Retinal pigment epithelial cell (primary cell): ENCODE measurements at regions not wholly inside any gene's neighbourhood (a gene's known extent, or its start where the extent isn't known, plus 50 kb on each side); places are given as distances from the start of the nearest gene placed in this dataset.

ENCODE experiments used
- DNase-seq: peaks from one replicate; pipeline ENCODE4 v3.0.0-alpha.2; 2010; ENCODE audit warnings: low read depth
- H3K4me3 ChIP-seq: 2 replicates; pipeline ENCODE4 v1.5.1; 2011; ENCODE audit warnings: mild to moderate bottlenecking, low read length, control low read depth, moderate library complexity
- TF ChIP-seq, protein P1 (sequence below): conservative IDR thresholded peaks from 2 replicates; pipeline ENCODE4 v1.5.1; 2011; ENCODE audit warnings: low read depth, low read length, control low read depth, inconsistent platforms

DNA sequence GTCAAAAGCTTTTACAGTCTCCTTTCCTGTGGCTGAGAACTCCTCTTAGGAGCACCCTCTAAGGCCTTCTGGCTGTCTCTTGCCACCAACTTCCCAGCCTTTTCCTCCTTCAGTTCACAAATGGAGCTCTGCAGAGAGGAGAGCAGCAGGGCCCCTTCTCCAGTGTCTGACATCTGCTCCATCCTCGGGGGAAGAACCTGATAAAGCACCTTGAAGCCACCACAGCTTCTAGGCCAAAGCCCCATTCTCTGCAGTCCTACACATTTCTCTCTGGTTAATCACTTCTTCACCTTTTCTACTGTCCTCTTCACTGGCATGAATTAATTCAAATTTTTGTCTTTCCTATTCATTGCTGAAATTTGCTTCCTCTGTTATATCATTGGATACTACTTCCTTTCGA, 378.1 kb upstream of the POU3F1 start:
- H3K4me3 ChIP-seq = no peak overlapping the region
- DNase-seq = no peak
- TF ChIP-seq, protein P1, sequence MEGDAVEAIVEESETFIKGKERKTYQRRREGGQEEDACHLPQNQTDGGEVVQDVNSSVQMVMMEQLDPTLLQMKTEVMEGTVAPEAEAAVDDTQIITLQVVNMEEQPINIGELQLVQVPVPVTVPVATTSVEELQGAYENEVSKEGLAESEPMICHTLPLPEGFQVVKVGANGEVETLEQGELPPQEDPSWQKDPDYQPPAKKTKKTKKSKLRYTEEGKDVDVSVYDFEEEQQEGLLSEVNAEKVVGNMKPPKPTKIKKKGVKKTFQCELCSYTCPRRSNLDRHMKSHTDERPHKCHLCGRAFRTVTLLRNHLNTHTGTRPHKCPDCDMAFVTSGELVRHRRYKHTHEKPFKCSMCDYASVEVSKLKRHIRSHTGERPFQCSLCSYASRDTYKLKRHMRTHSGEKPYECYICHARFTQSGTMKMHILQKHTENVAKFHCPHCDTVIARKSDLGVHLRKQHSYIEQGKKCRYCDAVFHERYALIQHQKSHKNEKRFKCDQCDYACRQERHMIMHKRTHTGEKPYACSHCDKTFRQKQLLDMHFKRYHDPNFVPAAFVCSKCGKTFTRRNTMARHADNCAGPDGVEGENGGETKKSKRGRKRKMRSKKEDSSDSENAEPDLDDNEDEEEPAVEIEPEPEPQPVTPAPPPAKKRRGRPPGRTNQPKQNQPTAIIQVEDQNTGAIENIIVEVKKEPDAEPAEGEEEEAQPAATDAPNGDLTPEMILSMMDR = no peak

DNA sequence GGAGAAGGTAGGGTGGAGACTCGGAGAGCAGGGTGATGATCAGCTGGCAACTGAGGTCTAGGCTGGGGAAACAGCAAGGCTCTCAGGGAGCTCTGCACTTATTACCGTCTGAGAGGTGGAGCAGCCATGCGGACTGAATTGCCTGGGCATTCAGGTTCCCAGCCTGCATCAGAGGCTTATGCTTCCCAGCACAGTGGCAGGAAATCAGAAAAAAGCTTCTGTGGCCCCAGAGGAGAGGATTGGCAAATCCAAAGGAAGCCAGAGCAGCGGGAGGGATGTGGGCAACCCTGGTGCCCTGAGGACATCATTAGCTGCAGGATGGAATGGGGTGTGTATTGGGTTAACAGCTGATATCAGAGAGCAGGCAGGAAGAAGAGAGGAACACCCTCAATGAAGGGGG, 374.1 kb upstream of the POU3F1 start:
- no peak overlapping the region for H3K4me3 ChIP-seq
- no peak for DNase-seq
- TF ChIP-seq, protein P1 = no peak

DNA sequence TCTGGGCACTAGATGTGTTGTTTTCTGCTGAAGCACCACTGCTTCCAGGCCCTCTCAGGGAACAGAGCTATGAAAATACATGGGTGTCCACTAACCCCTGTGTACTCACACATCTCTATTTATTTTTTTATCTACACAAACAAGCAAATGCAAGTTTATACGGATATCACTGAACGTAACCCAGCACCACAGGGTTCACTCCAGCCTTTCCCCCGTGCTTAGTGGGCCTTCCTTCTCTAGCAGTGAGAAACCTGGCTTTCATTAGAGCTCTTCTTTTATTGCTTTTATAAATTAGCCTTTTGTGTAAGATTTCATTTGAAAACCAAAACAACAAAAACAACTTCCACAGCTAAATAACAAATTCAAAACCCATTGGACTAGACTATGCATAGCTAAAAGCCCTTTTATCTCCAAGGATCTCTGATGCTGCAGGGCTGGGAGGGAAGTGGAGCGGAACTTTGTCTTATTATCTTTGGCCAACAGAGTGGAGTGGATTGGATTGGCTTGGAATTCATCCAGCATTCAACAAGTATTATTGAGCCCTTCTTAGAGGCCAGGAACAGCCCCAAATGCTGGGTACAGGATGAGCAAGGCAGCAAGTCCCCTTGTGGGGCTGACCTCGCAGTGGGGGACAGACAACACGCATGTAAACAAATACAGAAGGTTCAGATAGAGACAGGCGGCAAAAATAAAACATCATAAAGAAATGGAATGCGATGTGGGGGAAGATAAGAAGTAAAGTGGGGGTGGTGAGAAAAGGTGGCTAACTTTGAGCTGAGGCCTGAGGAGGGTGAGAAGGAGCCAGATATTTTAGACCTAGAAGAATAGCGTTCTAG, 371.8 kb upstream of the POU3F1 start:
- no peak for DNase-seq
- TF ChIP-seq, protein P1 = no peak
- H3K4me3 ChIP-seq = no peak overlapping the region

DNA sequence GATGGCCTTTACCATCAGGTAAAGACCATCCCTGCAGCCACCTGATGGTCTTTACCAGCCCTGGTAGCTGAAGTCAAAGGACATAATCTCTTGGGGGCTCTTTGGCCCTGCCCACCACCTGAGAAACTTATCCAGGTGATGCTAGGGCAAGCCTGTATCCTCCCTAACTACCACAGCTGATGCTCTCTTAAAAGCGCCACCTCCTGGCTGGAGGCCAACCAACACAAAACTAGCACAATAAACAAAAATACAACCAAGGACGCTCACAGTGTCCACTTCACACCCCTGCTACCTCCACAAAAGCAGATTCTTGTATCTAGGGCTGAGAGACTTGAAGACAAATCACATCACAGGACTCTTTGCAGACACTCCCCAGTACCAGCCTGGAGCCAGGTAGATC, 357.1 kb upstream of the POU3F1 start:
- no peak for DNase-seq
- TF ChIP-seq, protein P1 = no peak
- H3K4me3 ChIP-seq = no peak overlapping the region

DNA sequence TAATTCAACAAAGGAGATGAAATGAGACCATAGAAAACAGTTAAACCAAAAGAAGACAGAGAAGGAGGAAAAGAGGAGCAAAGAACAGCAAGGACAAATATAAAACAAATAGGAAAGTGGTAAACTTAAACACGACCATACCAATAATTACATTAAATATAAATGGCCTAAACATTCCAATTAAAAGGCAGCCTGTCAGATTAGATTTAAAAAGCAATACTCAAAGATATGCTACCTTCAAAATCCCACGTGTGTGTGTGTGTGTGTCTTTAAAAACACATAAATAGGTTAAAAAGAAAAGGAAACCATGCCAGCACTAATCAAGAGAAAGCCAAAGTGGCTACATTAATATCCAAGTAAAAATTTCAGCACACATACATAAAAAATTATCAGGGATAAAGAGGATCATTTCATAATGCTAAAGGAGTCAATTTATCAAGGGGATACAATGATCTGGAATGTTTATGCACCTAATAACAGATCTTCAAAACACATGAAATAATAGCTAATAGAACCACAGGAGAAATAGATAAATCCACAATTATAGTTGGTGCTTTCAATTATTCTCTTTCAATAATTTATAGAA, 355.7 kb upstream of the POU3F1 start:
- TF ChIP-seq, protein P1 = no peak
- DNase-seq = no peak
- no peak overlapping the region for H3K4me3 ChIP-seq

DNA sequence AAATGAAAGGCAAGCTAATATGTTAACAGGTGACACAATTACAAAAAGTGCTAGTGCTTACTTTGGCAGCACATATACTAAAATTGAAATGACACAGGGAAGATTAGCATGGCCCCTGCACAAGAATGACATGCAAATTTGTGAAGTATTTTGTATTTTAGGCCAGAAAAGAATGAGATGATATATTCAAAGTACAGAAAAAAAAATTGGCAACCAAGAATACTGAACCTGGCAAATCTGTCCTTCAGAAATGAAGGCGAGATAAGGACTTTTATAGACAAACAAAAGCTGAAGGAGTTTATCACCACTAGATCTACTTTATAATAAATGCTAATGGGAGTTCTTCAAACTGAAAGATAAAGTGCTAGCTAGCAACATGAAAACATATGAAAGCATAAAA, 350.0 kb upstream of the POU3F1 start:
- H3K4me3 ChIP-seq = no peak overlapping the region
- TF ChIP-seq, protein P1 = no peak
- DNase-seq = no peak

DNA sequence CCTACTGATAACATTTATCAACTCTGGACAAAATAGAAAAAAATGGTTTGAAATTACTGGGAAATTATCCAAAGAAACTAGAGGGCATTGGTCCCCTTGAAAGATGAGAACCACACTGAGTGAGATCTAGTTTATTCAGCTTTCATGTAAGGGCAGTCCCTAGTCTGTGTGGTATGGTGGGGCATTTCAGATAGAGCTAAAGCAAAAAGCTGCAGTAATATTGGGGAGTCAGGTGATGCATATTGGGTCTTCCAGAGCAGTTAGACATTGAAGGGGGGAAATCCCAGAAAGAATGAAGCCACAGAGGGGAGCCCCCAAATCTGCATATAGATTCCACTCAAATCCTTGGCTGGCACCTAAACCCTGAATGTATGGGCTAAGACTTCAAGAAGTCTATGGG, 347.7 kb upstream of the POU3F1 start:
- TF ChIP-seq, protein P1 = no peak
- no peak for DNase-seq
- no peak overlapping the region for H3K4me3 ChIP-seq
